OCI-LY3 (cell line): ENCODE measurements at regions not wholly inside any gene's neighbourhood (a gene's known extent, or its start where the extent isn't known, plus 50 kb on each side); places are given as distances from the start of the nearest gene placed in this dataset.

Experiments used
- CTCF ChIP-seq: fragments of 200-600, 300-600 bp; sonication (generic); IDR thresholded peaks from 2 replicates; pipeline ENCODE4 v1.5.1; 2014; ENCODE audit warnings: antibody characterized with exemption, low read length, low read depth
- EZH2phosphoT487 ChIP-seq: fragments of 200-600 bp; shearing (Covaris generic); IDR thresholded peaks from 2 replicates; pipeline ENCODE4 v1.6.1; 2018; ENCODE audit warnings: antibody characterized with exemption, mixed run types, low read depth

- TF ChIP-seq CTCF: no peak
- TF ChIP-seq EZH2phosphoT487: no peak
These were observed 224.7 kb upstream of the BLID start for GRCh38 chr11:122340607-122341290.
